GM18868 (cell line): ENCODE measurements at regions not wholly inside any gene's neighbourhood (a gene's known extent, or its start where the extent isn't known, plus 50 kb on each side); places are given as distances from the start of the nearest gene placed in this dataset.
"Not testable (repeated sequence)": the region's sequence is repeated elsewhere in the genome, so short reads cannot be mapped to it uniquely, and the experiment has no call there.

Experiments
- ATAC-seq: cut with Tn5 transposase; IDR thresholded peaks from one replicate; pipeline ENCODE4 v1.9.1; 2021; ENCODE audit warnings: mild to moderate bottlenecking, moderate library complexity; ENCODE audit not compliant: unreplicated experiment

DNA sequence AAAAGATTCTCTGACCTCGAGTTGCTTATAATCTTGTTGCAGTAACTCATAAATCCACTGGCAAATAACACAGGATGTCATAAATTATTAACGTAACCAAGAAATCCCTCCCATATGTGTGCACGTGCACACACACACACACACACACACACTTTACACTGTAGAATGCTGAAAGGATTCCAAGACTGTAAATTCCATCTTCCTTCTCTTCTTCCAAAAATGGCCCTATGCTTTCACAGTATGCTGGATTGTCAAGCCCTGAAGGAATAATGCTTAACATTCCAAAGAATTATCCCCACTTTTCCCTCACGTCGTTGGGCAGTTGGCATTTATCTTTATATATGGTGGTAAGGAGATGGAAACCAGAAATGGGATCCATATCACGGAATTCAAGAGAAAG lies 117.5 kb upstream of the CRIM1 start:
- ATAC-seq, result no peak

DNA sequence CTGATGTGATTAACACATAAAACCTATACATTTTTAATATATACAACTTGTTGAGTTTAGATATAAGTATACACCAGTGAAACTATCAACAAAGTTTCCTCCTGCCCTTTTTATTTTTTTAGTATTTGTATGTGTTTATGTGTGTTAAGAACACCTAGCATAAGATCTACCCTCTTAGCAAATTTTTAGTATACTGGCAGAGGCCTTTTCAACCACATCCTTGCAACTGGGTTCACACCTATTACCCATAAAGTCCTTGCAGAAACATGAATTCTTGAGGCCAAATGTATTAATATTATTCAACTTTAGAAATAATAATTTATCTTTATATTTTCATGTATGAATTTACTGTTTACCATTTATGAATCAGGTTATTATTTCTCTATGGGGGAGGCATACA lies 119.7 kb upstream of the CRIM1 start:
- no peak for ATAC-seq

DNA sequence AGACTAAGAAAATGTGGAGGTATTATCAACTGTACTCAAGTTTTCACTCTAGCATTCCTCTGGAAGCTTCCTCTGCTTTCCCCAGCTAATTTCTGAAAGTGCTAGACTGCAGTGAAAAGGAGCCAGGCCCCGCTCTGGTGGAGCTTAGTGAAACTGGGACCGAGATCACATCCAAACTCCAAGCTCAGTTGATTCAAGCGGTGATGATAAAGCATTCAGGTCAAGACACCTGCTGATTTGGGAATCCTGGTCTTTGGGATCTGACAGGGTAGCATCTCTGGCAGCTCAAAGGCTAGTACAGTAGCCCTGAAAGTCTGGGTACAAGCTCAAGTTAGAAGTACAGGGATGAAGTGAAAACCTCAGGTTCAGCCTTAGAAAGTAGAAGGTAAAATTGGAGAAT lies 120.2 kb upstream of the CRIM1 start:
- ATAC-seq, result no peak

DNA sequence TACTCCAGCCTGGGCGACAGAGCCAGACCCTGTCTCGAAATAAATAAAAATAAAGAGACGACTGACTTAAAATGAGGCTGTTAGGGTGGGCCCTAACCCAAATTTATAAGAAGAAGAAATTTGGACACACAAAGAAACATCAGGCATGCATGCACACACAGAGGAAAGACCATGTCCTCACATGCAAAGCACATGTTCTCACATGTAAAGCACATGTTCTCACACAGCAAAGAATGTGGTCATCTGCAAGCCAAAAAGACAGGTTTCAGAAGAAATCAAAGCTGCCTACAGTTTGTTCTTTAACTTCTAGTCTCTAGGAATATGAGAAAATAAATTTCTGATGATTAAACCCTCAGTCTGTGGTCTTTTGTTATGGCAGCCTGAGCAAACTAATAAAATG lies 132.3 kb upstream of the CRIM1 start:
- ATAC-seq, result no peak

DNA sequence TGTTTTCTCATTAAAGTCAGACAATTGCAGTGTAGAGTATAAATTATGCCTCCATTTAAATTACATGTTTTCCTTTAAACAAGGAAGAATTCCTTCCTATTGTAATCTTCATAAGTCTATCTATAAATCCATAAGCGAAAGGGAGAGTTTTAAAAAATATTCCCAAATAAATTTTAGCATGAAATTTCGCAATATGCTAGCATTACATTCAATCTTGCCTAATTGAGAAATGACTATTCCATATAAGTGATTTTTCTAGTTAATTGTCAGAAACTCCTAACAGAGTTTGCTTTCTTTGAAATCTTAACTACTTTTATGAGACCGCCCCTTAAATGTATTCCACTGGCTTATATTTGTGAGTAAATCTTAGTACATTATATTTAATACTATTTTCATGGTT lies 133.1 kb upstream of the CRIM1 start:
- ATAC-seq, result no peak

DNA sequence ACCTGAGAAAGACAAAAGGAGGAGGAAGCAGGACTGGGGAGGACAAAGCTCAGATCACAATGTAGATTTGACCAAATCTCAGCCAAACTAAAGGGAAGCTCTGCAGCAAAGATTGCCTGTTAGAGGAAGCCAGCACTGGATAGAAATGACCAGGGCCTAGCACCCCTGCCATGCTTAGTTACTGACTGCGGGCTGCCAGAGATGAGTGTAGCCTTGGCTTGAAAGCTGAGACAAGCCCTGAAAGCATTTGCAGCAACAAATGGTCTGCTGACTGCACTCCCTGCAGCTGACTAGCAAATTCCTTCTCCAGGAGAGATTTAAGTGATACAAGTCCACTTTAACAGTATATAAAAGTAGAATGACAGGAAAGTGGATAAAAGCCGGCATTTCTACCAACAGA lies 140.9 kb upstream of the CRIM1 start:
- ATAC-seq, result no peak

DNA sequence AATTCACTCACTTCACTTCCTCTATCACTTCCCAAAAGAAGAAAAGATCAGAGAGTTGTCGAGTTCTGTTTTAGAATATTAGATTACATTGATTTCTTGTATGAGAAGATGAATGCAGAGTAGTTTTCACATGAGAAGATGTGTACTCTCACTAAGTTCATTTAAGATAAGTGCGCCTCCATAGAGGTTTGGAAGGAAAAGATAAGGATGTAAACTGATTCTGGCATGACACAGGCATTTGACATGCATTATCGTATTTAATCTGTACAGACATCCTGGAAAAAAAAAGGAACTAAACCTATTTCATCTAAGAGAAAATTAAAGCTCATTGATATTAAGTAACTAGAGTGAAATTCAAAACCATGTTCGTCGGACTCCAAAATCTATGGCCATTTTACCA lies 152.2 kb upstream of the CRIM1 start:
- no peak for ATAC-seq

DNA sequence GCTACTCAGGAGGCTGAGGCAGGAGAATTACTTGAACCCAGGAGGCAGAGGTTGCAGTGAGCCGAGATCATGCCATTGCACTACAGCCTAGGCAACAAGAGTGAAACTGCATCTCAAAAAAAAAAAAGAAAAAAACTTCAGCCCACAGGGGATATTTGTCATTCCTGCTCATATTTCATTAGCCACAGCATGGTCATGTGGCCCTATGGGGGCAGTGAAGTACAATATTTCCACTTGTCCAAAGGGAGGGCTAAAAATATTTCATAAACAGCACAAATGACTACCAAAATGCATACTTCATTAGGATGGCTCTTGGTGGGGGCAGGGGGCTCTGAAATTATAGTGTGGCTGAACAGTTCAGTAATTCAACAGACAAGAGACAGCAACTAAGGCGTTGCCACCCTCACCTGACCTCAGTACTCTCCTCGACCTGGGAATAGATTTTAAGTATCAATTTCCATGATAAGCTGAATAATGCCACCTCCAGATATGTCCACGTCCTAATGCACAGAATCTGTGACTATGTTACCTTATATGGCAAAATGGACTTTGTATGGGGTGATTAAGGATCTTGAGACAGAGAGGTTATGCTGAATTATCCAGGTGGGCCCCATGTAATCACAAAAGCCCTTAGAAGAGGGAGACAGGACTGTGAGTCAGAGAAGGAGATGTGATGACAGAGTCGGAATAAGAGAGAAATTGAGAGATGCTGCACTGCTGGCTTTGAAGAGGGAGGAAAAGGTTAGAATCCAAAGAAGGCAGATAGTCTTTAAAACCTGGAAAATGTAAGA lies 158.2 kb upstream of the CRIM1 start:
- no peak for ATAC-seq

DNA sequence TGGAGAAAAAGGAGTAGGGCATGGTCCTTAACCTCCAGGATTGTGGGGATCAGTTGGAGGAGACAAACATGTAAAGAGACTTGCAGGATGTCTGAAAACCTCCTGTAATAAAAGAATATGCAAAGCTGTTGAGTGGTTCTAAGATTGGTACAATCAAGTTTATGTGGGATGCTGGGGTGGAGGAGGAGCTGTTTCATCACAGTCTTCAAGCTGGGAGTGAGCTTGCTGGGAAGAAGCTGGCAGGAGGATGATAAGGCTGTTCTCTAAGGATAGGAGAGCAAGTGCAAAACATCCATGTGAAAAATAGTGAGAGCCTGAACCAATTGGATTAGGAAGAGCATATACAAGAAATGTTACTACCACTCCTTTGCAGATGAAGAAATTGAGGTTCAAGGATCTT lies 161.9 kb upstream of the CRIM1 start:
- ATAC-seq, result no peak

DNA sequence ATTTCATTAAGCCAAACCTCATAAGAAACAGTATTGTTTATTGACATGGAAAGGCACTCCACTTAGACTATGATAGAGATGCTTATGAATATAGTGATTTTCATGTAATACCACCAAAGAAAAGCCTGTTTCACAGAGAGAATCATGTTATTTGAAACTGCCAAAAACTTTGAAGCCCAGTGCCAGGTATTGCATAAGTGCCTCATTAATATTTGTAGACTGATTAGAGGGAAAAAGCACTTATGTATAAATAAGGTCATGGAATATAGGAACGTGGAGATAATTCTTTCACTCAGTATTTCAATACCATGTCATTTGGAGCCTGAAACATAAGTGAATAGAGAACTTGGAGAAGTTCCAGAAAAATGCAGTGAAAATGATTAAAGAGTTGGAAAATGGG lies 162.6 kb upstream of the CRIM1 start:
- no peak for ATAC-seq

DNA sequence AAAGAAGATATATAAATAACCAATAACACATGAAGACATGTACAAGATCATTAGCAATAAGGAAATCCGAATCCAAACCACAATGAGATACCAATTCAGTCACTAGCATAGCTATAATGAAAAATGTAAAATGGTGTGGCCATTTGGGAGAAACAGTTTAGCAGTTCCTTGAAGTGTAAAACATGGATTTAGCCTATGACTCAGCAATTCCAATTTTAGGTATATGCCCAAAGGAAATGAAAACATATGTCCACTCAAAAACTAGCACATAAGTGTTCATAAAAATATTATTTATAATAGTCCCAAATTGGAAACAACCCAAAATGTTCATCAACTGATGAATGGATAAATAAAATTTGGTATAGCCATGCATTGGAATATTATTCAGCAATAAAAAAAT lies 165.5 kb upstream of the CRIM1 start:
- ATAC-seq, result no peak

DNA sequence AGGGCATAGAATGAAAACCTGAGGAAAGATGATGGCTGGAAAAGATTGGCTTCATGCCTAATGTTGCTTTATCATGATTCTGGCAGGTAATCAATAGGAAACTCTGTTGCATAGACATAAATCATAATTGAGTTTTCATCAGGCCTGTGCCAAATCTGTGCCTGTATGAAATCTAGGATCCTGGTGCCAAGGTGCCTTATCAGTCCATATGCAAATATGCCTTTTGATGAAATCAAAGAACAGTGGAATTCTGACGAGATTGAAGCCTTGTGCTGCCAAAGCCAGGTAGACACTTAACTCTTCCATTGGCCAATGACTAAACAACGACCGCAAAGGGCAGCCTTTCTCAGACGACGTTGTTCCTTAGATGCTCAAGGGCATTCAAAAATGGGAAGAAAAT lies 170.0 kb upstream of the CRIM1 start:
- ATAC-seq, result no peak

DNA sequence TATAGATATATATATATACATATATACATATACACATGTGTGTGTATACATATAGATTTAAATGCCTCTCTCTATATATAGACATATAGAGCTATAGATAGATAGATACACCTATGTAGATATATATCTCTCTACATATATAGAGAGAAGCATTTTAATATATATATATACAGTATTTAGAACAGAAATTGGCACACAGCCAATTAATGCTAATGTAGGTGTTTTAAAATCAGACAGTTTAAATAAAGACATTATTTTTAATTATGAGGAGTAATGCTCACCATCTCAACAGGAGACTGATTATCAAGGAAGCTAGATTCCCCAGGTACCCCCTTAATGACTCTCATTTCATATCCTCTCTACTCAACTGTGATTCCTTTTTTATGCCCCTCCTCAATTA lies 170.7 kb upstream of the CRIM1 start:
- ATAC-seq, result no peak

DNA sequence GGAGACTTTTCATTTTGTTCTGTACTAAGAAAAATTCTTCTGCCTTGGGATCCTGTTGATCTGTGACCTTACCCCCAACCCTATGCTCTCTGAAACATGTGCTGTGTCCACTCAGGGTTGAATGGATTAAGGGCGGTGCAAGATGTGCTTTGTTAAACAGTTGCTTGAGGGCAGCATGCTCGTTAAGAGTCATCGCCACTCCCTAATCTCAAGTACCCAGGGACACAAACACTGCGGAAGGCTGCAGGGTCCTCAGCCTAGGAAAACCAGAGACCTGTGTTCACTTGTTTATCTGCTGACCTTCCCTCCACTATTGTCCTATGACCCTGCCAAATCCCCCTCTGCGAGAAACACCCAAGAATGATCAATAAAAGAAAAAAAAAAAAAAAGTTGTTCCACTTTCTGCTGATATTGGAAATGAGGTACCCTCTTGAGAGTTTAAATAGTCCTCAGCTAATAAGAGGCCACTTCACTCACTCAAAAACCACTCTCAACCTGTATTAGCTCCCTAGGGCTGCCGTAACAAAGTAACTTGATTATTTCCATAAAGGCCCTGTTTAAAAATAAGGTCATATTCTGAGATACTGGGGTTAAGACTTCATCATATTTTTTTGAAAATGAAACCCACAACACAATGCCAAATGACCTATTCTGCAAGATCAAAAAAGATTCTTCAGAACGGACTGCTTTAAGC lies 174.6 kb upstream of the CRIM1 start:
- ATAC-seq, result not testable (repeated sequence)

DNA sequence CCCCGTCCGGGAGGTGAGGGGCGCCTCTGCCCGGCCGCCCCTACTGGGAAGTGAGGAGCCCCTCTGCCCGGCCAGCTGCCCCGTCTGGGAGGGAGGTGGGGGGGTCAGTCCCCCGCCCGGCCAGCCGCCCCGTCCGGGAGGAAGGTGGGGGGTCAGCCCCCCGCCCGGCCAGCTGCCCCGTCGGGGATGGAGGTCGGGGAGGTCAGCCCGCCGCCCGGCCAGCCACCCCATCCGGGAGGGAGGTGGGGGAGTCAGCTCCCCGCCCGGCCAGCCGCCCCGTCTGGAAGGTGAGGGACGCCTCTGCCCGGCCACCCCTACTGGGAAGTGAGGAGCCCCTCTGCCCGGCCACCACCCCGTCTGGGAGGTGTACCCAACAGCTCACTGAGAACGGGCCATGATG lies 175.3 kb upstream of the CRIM1 start:
- not testable (repeated sequence) for ATAC-seq

DNA sequence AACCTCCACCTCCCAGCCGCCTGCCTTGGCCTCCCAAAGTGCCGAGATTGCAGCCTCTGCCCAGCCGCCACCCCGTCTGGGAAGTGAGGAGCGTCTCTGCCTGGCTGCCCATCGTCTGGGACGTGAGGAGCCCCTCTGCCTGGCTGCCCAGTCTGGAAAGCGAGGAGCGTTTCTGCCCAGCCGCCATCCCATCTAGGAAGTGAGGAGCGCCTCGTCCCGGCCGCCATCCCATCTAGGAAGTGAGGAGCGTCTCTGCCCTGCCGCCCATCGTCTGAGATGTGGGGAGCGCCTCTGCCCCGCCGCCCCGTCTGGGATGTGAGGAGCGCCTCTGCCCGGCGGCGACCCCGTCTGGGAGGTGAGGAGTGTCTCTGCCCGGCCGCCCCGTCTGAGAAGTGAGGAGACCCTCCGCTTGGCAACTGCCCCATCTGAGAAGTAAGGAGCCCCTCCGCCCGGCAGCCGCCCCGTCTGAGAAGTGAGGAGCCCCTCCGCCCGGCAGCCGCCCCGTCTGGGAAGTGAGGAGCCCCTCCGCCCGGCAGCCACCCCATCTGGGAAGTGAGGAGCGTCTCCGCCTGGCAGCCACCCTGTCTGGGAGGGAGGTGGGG lies 175.8 kb upstream of the CRIM1 start:
- not testable (repeated sequence) for ATAC-seq

DNA sequence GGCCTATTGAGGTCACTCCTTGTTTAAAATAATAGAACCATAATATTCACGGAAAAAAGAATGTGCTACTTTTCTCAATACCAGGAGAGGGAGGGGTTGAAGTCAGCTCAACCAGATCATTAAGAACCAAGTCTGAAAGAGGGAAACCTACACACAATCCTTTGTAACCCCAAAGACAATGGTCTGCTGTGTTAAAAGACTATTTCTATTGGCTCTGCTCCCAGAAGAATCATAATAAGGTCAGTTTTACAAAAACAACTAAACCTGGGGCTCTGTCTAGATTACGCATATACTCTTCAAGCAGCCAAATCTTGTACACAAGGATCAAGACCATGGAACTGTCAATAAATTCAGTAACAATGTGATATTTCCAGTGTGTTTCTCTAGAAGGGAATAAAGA lies 177.2 kb upstream of the CRIM1 start:
- no peak for ATAC-seq

DNA sequence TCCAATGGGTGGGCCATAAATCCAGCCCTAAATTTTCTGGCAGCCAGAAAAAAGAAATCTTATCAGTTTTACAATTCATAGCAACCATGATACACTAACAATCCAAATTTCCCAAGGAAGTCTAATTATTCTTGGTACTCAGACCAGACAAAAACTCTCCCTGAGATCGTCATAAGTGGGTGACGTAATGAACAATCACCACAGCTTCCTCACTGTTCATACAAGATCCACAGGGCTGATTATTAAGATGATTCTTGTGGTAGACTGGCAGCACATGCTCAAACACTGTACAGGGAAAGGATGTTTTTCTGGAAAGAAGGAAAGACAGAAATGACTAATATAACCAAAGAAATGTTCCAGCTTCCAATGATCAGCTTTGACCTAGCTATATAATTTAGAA lies 178.3 kb upstream of the CRIM1 start:
- no peak for ATAC-seq

DNA sequence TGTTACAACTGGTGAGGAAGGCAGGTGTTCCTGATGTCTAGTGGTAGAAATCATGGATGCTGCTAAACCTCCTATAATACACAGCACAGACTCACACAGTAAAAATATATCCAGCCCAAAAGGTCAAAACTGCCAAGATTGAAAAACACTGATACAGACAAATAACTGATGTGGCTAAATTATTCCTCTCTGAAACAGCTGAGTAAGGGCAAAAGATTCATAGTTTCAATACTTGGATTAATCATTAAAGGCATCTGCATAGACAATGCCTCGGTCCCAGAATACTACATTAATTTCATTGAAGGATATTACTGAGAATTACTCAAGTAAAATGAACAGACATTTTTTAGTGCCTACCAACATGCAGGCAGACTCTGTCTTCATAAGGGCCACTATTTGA lies 180.7 kb upstream of the CRIM1 start:
- ATAC-seq, result no peak

DNA sequence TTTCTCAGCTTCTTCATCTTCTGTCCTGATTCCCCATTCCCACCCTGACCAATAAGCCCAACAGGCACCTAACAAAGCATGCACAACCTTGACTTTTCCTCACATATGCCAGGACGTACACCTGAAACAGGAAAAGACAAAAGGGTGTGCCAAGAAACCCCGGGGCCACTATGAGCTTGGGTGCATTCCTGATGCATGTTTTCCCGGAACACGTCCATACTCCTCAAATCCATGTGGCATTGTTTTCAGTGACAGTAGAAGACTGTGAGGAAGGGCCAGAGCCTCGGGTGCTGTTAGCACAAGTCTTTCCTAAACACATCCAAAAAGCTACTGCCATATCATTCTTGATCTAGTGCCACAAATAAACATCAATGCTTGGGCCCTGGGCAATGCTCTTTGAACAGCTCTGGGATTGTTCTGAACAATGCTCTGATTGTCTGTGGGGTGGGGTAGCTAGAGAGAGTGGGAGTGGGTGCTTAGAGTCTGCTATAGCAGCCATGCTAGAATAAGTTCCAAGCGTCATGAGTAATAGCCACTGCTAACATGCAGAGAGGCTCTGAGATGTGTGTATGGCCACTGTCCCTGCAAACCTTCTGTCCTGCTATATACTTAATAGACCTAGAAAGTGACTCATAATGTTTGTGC lies 181.7 kb upstream of the CRIM1 start:
- no peak for ATAC-seq

DNA sequence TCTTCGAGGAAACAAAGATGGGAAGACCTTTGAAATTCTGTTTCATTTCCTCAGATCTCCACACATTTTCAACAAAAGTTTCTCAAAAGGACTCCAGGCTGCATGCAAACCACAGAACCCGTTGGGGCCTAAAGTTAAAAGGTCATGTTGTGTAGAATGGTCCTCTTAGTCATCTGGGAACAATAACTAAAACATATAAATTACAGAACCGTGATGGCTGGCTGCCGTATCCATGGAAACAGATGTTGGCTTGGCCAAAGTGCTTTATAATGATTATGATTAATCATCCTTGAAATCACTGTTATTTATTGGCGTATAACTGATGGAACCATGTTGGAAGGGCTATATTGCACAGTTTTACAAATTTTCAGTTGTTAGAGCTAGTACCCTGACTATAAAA lies 182.8 kb upstream of the CRIM1 start:
- no peak for ATAC-seq

DNA sequence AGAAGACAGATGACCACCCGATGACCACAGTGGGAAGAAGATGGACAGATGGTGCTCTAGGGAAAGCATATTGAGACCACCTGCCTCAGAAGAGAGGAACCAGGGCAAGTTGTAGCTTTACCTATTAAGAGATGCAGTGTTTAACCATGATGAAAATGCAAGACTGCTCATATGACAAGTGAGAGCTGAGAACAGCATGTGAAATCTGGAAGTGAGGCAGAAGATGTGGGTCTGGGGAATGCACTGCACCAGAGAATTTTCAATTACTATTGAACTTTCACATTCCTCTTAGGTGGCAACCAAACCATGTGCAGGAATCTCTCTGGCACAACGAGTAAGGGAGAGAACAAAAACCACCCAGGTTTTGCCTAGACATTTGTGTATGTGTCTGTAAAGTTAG lies 184.8 kb upstream of the CRIM1 start:
- ATAC-seq, result no peak
